HL-60/S4 treated with phorbol 12-myristate 13-acetate at 8.2 ng/mL for 4 days and 3 days (cell line): ENCODE measurements at regions not wholly inside any gene's neighbourhood (a gene's known extent, or its start where the extent isn't known, plus 50 kb on each side); places are given as distances from the start of the nearest gene placed in this dataset.

Experiments used
- in situ Hi-C: fragments of 300-500 bp; cut with MboI; formaldehyde crosslinking; loops from 2 replicates; pipeline ENCODE4 v1.15.0; 2022; ENCODE audit warnings: low sequenced_read_pairs

GRCh38 chr14:22460461-22461195 is 128.4 kb downstream of the DAD1 start:
- in situ Hi-C loops: loop anchor here (25.0 kb wide), 1 partner anchor 148 kb away; no protein-coding TSS in a partner anchor

GRCh38 chr14:22458737-22459136 is 130.3 kb downstream of the DAD1 start:
- in situ Hi-C loops: loop anchor here (25.0 kb wide), 1 partner anchor 146 kb away; no protein-coding TSS in a partner anchor

DNA sequence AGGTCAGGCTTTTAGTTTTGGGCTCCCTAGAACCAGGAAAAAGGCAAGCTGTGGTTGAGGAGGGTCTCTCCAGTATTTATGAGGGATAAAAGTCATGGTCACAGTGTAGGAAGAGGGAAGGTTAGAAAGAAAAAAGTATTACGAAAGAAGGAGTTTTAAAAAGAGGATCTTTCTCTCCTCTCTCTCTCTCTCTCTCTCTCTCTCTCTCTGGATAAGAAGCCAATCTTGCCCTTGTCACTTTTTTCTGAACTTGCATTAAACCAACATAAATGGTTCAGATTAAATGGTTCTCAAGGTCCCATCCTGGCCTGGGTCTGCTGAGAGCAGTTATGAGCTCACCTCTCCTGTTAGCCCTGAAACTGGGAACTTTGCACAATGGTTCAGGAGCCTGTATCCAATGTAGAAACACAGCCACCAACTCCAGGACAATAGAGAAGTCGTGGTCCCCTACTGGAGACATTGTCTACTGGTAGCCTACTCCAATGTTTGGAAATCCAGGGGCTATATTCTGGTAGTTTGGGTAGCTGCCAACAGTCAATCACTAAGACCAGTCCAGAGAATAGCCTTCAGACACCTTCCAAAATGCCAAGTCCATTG is 131.9 kb downstream of the DAD1 start:
- in situ Hi-C loops: loop anchor here (25.0 kb wide), 1 partner anchor 145 kb away; no protein-coding TSS in a partner anchor

- in situ Hi-C loops: loop anchor here (25.0 kb wide), 1 partner anchor 144 kb away; no protein-coding TSS in a partner anchor
These were observed 132.6 kb downstream of the DAD1 start for GRCh38 chr14:22456421-22456820.

DNA sequence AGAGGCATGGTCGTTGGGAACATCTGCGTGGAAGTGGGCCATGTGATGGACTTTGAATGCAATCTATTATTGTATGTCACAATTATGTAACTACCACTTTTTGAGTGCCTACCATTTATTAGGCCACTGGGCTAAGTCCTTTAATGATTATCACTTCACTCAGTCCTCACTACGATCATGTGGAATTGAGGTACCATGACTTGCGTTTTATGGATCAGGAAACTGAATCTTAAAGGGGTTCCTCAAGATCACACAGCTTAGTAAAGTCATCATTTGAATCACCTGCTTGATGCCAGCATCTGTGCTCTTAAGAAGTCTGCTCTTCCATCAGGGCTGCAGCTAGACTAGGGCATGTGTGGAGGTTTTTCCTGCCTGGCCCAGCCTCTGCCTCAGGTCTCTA is 136.7 kb downstream of the DAD1 start:
- in situ Hi-C loops: loop anchor here (25.0 kb wide), 1 partner anchor 140 kb away; no protein-coding TSS in a partner anchor

DNA sequence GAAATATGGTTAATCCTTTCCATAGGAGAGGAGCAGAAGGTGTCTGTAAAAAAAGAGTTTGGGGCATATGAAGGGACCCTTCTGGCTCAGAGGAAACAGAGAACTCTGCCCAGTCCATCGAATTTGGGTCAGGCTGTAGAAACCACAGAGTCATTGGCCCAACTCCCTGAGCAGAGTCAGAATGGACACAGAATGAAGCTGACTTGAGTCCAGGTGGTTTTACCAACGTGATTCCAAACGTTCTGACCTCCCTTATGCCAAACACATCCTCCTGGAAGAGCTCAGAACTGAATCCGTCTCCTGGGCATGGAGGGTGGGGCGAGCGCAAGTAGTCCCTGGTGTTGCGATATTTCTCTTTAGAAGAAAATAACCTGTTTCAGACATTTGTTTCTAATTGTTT is 138.8 kb downstream of the DAD1 start:
- in situ Hi-C loops: loop anchor here (25.0 kb wide), 1 partner anchor 138 kb away; no protein-coding TSS in a partner anchor

- in situ Hi-C loops: no loop called here
These were observed 139.5 kb downstream of the DAD1 start for GRCh38 chr14:22449600-22449905.

GRCh38 chr14:22448905-22449599 is 140.0 kb downstream of the DAD1 start:
- in situ Hi-C loops: no loop called here

GRCh38 chr14:22448035-22448904 is 140.8 kb downstream of the DAD1 start:
- in situ Hi-C loops: no loop called here

DNA sequence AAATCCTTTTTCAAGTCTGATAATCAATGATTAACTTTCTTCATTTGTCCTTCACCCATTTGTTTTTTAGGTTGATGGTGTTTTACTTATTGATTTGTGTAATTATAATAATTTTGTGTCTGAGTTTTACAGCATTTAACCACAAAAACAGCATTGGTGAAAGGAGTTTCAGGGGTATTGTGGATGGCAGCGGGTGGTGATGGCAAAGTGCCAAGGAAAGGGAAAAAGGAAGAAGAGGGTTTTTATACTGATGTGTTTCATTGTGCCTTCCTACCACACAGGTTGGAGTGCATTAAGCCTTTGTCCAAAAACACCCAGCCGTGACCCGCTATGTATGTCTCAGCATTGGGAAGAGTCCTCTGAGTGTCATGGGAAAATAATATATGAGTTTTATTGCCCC is 150.3 kb downstream of the DAD1 start:
- in situ Hi-C loops: no loop called here

DNA sequence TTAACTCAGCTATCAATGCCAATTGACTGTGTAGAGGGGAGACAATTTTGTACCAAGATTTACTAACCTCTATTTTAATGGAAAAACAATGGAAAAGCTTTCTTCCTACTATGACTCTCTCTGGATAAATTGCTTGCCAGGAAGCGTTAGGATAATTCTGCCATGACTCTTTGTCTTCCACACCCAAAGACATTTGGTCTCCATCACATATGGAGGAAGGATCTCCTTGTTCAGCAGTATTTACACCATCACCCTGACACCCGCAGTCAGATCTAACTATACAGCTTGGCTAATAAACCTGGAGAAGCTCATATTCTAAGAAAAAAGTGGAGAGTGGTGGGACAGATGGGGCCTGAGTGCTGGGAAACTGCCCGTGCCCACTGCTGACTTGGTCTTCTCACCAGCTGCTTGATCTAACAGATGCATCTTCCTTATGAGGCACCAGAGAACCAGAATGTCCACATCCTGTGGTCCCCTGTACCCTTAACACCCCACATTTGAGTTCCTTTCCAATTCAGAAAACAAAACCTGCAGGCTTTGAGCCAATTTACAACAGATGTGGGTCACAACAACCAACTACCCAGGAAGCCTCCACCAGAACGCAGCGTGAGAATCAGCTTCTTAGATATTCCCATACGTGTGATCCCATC is 154.0 kb downstream of the DAD1 start:
- in situ Hi-C loops: no loop called here

GRCh38 chr14:22434030-22434429 is 155.0 kb downstream of the DAD1 start:
- in situ Hi-C loops: no loop called here

DNA sequence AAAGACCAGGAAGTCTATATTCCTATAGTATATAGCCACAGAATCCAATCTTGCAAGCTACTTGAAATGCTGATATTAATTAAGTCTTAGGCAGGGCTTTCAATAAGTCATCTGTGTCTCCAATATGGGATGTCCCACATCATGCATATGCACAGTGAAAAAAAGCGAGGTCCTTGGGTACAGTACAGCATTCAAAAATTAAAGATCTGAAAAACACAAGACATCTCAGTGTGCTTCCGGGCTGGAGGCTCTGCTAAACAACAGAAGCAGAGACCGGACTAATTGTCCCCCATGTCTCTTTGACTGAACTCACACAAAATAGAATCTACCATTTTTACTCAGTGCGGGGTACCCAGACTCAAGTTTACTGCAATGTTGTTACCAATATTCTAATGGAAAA is 156.0 kb downstream of the DAD1 start:
- in situ Hi-C loops: no loop called here

GRCh38 chr14:22432348-22432976 is 156.6 kb downstream of the DAD1 start:
- in situ Hi-C loops: no loop called here

DNA sequence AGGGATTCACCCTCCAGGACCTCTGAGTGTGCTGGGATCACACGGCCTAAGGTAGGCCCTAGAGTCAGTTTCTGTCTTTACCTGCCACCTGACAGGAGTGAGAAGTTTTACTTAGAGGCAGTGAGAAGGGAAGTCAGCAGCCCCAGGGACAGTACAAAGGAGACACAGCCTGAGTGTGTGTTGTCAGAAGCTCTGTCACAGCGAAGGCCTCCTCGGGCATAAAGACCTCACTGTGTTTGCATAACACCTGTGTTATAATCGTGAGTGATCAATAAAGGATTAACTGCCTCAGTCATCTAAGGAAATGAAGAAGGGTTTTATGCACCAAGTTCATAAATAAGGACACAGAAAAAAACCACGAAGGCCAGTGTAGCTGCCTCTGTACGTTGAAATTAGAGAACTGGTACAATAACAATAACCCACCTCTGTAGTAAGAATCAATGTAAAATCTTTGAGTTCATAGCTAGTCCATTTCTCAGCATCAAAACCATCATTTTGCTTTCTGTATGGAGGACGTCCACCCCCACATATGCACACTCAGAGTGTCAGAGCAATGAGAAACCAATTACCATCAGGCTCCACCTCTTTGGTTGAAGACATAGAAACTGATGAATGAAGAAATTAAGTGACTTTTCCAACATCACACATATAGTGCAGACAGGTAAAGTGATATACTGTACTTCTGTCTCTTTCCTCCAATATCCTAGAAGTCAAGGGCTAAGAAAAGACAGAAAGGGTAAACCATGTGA is 159.3 kb downstream of the DAD1 start:
- in situ Hi-C loops: no loop called here

GRCh38 chr14:22428700-22429291 is 160.2 kb downstream of the DAD1 start:
- in situ Hi-C loops: no loop called here

- in situ Hi-C loops: no loop called here
These were observed 161.2 kb downstream of the DAD1 start for GRCh38 chr14:22427771-22428231.

DNA sequence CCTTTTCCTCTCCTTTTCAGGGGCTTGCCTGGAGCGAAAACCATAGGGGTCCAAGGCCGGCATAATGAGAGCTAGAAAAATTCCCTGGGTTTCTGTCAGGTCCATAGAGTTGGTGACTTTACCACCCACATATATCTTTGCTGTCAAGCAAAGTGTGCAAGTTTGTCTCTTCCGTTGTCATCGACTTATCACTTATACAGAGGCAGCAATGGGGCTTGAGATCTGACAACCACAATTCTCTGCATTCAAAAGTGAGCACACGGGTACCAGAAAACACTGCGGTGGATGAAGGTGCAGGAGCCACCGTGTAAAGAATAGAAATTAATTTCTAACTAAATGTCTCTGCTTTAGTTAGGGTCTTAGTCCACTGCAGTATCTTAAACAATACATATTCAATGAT is 162.3 kb downstream of the DAD1 start:
- in situ Hi-C loops: no loop called here

DNA sequence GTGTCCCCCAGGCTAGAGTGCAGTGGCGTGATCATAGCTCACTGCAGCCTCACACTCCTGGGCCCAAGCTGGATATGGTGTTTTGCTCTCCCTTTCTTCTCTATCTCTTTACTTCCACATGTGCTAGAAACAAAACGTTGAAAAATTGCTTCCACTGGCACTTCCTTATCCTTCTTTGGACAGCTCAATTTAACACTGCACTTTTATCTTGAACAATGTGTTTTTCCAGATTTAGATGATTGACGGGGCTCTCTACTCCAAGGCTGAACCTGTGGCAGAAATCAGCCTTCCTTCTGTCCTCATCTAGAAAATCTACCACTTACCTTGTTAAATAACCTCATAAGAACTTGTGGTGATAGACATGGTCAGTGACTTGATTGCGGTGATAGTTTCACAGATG is 165.1 kb downstream of the DAD1 start:
- in situ Hi-C loops: no loop called here
